SK-N-SH (cell line): ENCODE measurements at regions not wholly inside any gene's neighbourhood (a gene's known extent, or its start where the extent isn't known, plus 50 kb on each side); places are given as distances from the start of the nearest gene placed in this dataset.

ENCODE experiments used
- CTCF ChIA-PET: fragments of 300-600, 350-600 bp; formaldehyde crosslinking; extraction: SDS; loops from one replicate; lab custom pipeline; 2021; lab: Yijun Ruan, JAX
- POLR2A ChIA-PET: fragments of 350-600 bp; sonication (Branson Sonifier 250); formaldehyde crosslinking; extraction: SDS; loops from one replicate; lab custom pipeline; 2020; ENCODE audit warnings: antibody characterized with exemption, inconsistent platforms; lab: Yijun Ruan, JAX
- DNase-seq: peaks from one replicate; pipeline ENCODE4 v3.0.0; 2012
- H2AFZ ChIP-seq: fragments of 200-600 bp; sonication (generic); 2 replicates; pipeline ENCODE4 v1.8.1; 2016; ENCODE audit warnings: antibody characterized with exemption, mild to moderate bottlenecking, low read depth
- H3F3A ChIP-seq: fragments of 200-600 bp; sonication (generic); replicated peaks from 2 replicates; pipeline ENCODE3; 2016; ENCODE audit warnings: antibody characterized with exemption, mild to moderate bottlenecking; ENCODE audit not compliant: insufficient read depth
- H3K27ac ChIP-seq, 2 experiments: fragments of 200-500 bp in 1 of 2; fragments of 200-600 bp in 1 of 2; sonication (Bioruptor generic) in 1 of 2; sonication (generic), shearing (Covaris generic) in 1 of 2; 2 replicates each; pipeline versions ENCODE4 v1.5.1 to v1.6.1; 2014 to 2016; ENCODE audit warnings: low read depth in 2 of 2, inconsistent platforms in 1 of 2, low read length in 1 of 2, mild to moderate bottlenecking in 1 of 2, mixed read lengths in 1 of 2
- H3K27me3 ChIP-seq: fragments of 200-600 bp; sonication (generic), shearing (Covaris generic); 2 replicates; pipeline ENCODE4 v1.6.1; 2016; ENCODE audit warnings: mixed run types; ENCODE audit not compliant: insufficient read depth
- H3K36me3 ChIP-seq, 2 experiments: fragments of 200-500 bp in 1 of 2; fragments of 200-600 bp in 1 of 2; sonication (Bioruptor generic) in 1 of 2; sonication (generic) in 1 of 2; replicated peaks in 1 of 2; 2 replicates each; pipeline versions ENCODE3 to v1.5.1; 2014 to 2016; ENCODE audit warnings: low read length in 1 of 2, mild to moderate bottlenecking in 1 of 2; ENCODE audit not compliant: insufficient read depth in 2 of 2, control insufficient read depth in 1 of 2
- H3K4me1 ChIP-seq, 2 experiments: fragments of 200-500 bp in 1 of 2; fragments of 200-600 bp in 1 of 2; sonication (Bioruptor generic) in 1 of 2; sonication (generic), shearing (Covaris generic) in 1 of 2; 2 replicates each; pipeline versions ENCODE4 v1.5.1 to v1.6.1; 2014 to 2016; ENCODE audit warnings: low read depth in 1 of 2, low read length in 1 of 2, mixed run types in 1 of 2; ENCODE audit not compliant: insufficient read depth in 2 of 2, control insufficient read depth in 1 of 2
- H3K4me2 ChIP-seq: fragments of 200-600 bp; sonication (generic), shearing (Covaris generic); 2 replicates; pipeline ENCODE4 v1.6.1; 2017; ENCODE audit warnings: mixed run types
- H3K4me3 ChIP-seq, 2 experiments: fragments of 200-500 bp in 1 of 2; fragments of 200-600 bp in 1 of 2; sonication (Bioruptor generic) in 1 of 2; sonication (generic), shearing (Covaris generic) in 1 of 2; 2 replicates each; pipeline versions ENCODE4 v1.5.1 to v1.8.1; 2014 to 2016; ENCODE audit warnings: low read depth in 2 of 2, inconsistent platforms in 1 of 2, low read length in 1 of 2, mild to moderate bottlenecking in 1 of 2, mixed read lengths in 1 of 2, moderate library complexity in 1 of 2
- H3K79me2 ChIP-seq: fragments of 200-600 bp; sonication (generic); 2 replicates; pipeline ENCODE4 v1.8.1; 2017; ENCODE audit warnings: mild to moderate bottlenecking; ENCODE audit not compliant: insufficient read depth
- H3K9ac ChIP-seq: fragments of 200-600 bp; sonication (generic); 2 replicates; pipeline ENCODE4 v1.6.1; 2017; ENCODE audit warnings: mixed run types
- H3K9me2 ChIP-seq: fragments of 200-600 bp; sonication (generic); 2 replicates; pipeline ENCODE4 v1.6.1; 2017; ENCODE audit warnings: mixed run types
- H3K9me3 ChIP-seq: fragments of 200-600 bp; sonication (generic); 2 replicates; pipeline ENCODE4 v1.6.1; 2017; ENCODE audit warnings: mixed run types, mild to moderate bottlenecking, moderate library complexity
- H4K20me1 ChIP-seq: fragments of 200-600 bp; sonication (generic); 2 replicates; pipeline ENCODE4 v1.6.1; 2017; ENCODE audit warnings: mild to moderate bottlenecking, mixed run types; ENCODE audit not compliant: insufficient read depth
- FOSL2 ChIP-seq: IDR thresholded peaks from 2 replicates; pipeline ENCODE4 v1.4.0; 2012; ENCODE audit warnings: low read depth, mild to moderate bottlenecking, moderate library complexity, borderline replicate concordance
- FOXJ3 ChIP-seq: sonication (generic); formaldehyde crosslinking; IDR thresholded peaks from 2 replicates; pipeline ENCODE4 v1.5.1; 2020; ENCODE audit warnings: mild to moderate bottlenecking, missing genetic modification reagents
- GABPA ChIP-seq: IDR thresholded peaks from 2 replicates; pipeline ENCODE4 v1.4.0; 2012; ENCODE audit warnings: low read depth, mild to moderate bottlenecking
- GATA2 ChIP-seq: sonication (generic); formaldehyde crosslinking; IDR thresholded peaks from 2 replicates; pipeline ENCODE4 v1.5.0; 2020; ENCODE audit warnings: mild to moderate bottlenecking, missing genetic modification reagents
- IRF3 ChIP-seq: fragments of 150-350 bp; IDR thresholded peaks from 2 replicates; pipeline ENCODE4 v1.6.1; 2016; ENCODE audit warnings: mild to moderate bottlenecking, low read depth, low read length
- MXI1 ChIP-seq: IDR thresholded peaks from 2 replicates; pipeline ENCODE4 v1.6.1; 2012; ENCODE audit warnings: mild to moderate bottlenecking, low read depth, low read length, improper control_type of control experiment
- NFIC ChIP-seq: IDR thresholded peaks from 2 replicates; pipeline ENCODE4 v1.4.0; 2012; ENCODE audit warnings: borderline replicate concordance
- PBX3 ChIP-seq: IDR thresholded peaks from 2 replicates; pipeline ENCODE4; 2012
- POLR2AphosphoS5 ChIP-seq: IDR thresholded peaks from 2 replicates; pipeline ENCODE4 v1.6.1; 2012; ENCODE audit warnings: low read depth, low read length
- RAD21 ChIP-seq: IDR thresholded peaks from 2 replicates; pipeline ENCODE4 v1.6.1; 2012; ENCODE audit warnings: mild to moderate bottlenecking, low read length
- SIN3A ChIP-seq: IDR thresholded peaks from 2 replicates; pipeline ENCODE4 v1.6.1; 2012; ENCODE audit warnings: low read depth, mild to moderate bottlenecking, low read length, moderate library complexity, borderline replicate concordance
- SMC3 ChIP-seq: IDR thresholded peaks from 2 replicates; pipeline ENCODE4 v1.6.1; 2012; ENCODE audit warnings: low read depth, low read length, improper control_type of control experiment
- WGBS: methylation state at CpG from one replicate; pipeline ENCODE4 v1.1.6; 2017; ENCODE audit warnings: low lambda C conversion rate; 5-methylcytosine and 5-hydroxymethylcytosine counted together

- Histone ChIP-seq H3K9me2 (no peaks in the 10 kb centered on the region), H4K20me1 (no peaks in the 10 kb centered on the region), H3K4me3 (no peak overlapping the region), H3K36me3 (no peaks in the 10 kb centered on the region), H3K9ac (no peak overlapping the region), H2AFZ (no peak overlapping the region), H3K4me1 (no peaks in the 10 kb centered on the region), H3K9me3 (no peaks in the 10 kb centered on the region), H3K27ac (no peak overlapping the region), H3F3A (no peaks in the 10 kb centered on the region), H3K4me2 (no peak overlapping the region), H3K27me3 (no peaks in the 10 kb centered on the region), H3K79me2 (no peaks in the 10 kb centered on the region)
- DNase-seq, result no peak
- WGBS, result 0% methylated on average over 2 of the region's 2 CpGs
- ChIA-PET CTCF (no interaction called here), POLR2A (no interaction called here)
- TF ChIP-seq PBX3 (no peak), SMC3 (no peak), IRF3 (no peak), GATA2 (CRISPR knock-in tag) (no peak), FOXJ3 (CRISPR knock-in tag) (no peak), MXI1 (no peak), POLR2AphosphoS5 (no peak), GABPA (no peak), FOSL2 (no peak), RAD21 (no peak), NFIC (no peak)
Measured at GRCh38 chr1:238214449-238214848, 323.7 kb upstream of the ZP4 start.

- Histone ChIP-seq H3K9me3 (no peaks in the 10 kb centered on the region), H3K27ac (peak overlapping the region in 1 of 2 experiments; percentile 16; a peak in 1 of 4 replicates), H3K36me3 (no peaks in the 10 kb centered on the region), H3K27me3 (no peaks in the 10 kb centered on the region), H4K20me1 (no peaks in the 10 kb centered on the region), H3K79me2 (no peaks in the 10 kb centered on the region), H3K9ac (no peak overlapping the region), H2AFZ (no peak overlapping the region), H3F3A (no peaks in the 10 kb centered on the region), H3K4me1 (peaks cover 0 to 3% of the 10 kb centered on the region in 2 experiments; a peak in 2 of 4 replicates), H3K4me3 (no peak overlapping the region), H3K9me2 (no peaks in the 10 kb centered on the region), H3K4me2 (no peak overlapping the region)
- peak; percentile 3 for DNase-seq
- ChIA-PET CTCF (no interaction called here), POLR2A (no interaction called here)
- TF ChIP-seq GATA2 (CRISPR knock-in tag) (peak; percentile 51), SIN3A (no peak)
- 8% methylated on average over 2 of the region's 2 CpGs for WGBS
Measured at GRCh38 chr1:238205045-238205662, 314.4 kb upstream of the ZP4 start.
